GM19452 (cell line): ENCODE measurements at regions not wholly inside any gene's neighbourhood (a gene's known extent, or its start where the extent isn't known, plus 50 kb on each side); places are given as distances from the start of the nearest gene placed in this dataset.
"Not testable (repeated sequence)": the region's sequence is repeated elsewhere in the genome, so short reads cannot be mapped to it uniquely, and the experiment has no call there.

Experiments used
- ATAC-seq: cut with Tn5 transposase; IDR thresholded peaks from one replicate; pipeline ENCODE4 v1.9.1; 2021; ENCODE audit not compliant: unreplicated experiment

GRCh38 chr5:116947691-116948528 is 373.3 kb upstream of the SEMA6A start:
- peak; percentile 100 for ATAC-seq

GRCh38 chr5:116945613-116946382 is 371.2 kb upstream of the SEMA6A start:
- ATAC-seq, result not testable (repeated sequence)

GRCh38 chr5:116944183-116944582 is 369.6 kb upstream of the SEMA6A start:
- ATAC-seq, result no peak

- ATAC-seq, result no peak
Observed at GRCh38 chr5:116942622-116943021, 368.0 kb upstream of the SEMA6A start.

GRCh38 chr5:116939641-116940040 is 365.0 kb upstream of the SEMA6A start:
- ATAC-seq, result no peak

GRCh38 chr5:116938488-116938887 is 363.9 kb upstream of the SEMA6A start:
- ATAC-seq, result no peak

- ATAC-seq, result no peak
Observed at GRCh38 chr5:116935561-116936162, 361.0 kb upstream of the SEMA6A start.

- no peak for ATAC-seq
Observed at GRCh38 chr5:116930616-116931015, 356.0 kb upstream of the SEMA6A start.

- ATAC-seq, result no peak
Observed at GRCh38 chr5:116923344-116923743, 348.7 kb upstream of the SEMA6A start.

- peak; percentile 93 for ATAC-seq
Observed at GRCh38 chr5:116922532-116922931, 347.9 kb upstream of the SEMA6A start.

GRCh38 chr5:116914869-116915504 is 340.4 kb upstream of the SEMA6A start:
- no peak for ATAC-seq

- ATAC-seq, result no peak
Observed at GRCh38 chr5:116912221-116912620, 337.6 kb upstream of the SEMA6A start.

GRCh38 chr5:116911074-116911473 is 336.5 kb upstream of the SEMA6A start:
- no peak for ATAC-seq

GRCh38 chr5:116908537-116908936 is 333.9 kb upstream of the SEMA6A start:
- peak; percentile 69 for ATAC-seq

- ATAC-seq, result no peak
Observed at GRCh38 chr5:116905885-116906284, 331.3 kb upstream of the SEMA6A start.

- ATAC-seq, result no peak
Observed at GRCh38 chr5:116900793-116901192, 326.2 kb upstream of the SEMA6A start.

GRCh38 chr5:116898917-116899316 is 324.3 kb upstream of the SEMA6A start:
- ATAC-seq, result no peak

GRCh38 chr5:116897291-116897690 is 322.7 kb upstream of the SEMA6A start:
- ATAC-seq, result no peak

GRCh38 chr5:116896001-116896400 is 321.4 kb upstream of the SEMA6A start:
- no peak for ATAC-seq

GRCh38 chr5:116892993-116893392 is 318.4 kb upstream of the SEMA6A start:
- ATAC-seq, result no peak

- no peak for ATAC-seq
Observed at GRCh38 chr5:116887104-116887503, 312.5 kb upstream of the SEMA6A start.
